NCI-H82 treated with DMSO at 0.1 percent for 48 hours (cell line): ENCODE measurements at regions not wholly inside any gene's neighbourhood (a gene's known extent, or its start where the extent isn't known, plus 50 kb on each side); places are given as distances from the start of the nearest gene placed in this dataset.
"Not testable (repeated sequence)": the region's sequence is repeated elsewhere in the genome, so short reads cannot be mapped to it uniquely, and the experiment has no call there.

Source experiments
- DNase-seq: peaks from one replicate; lab custom pipeline; 2025; ENCODE audit not compliant: unreplicated experiment; lab: John Stamatoyannopoulos, UW

GRCh38 chr4:12716896-12717295 lies 767.2 kb downstream of the RAB28 start:
- DNase-seq = no peak

- no peak for DNase-seq
These were observed 771.3 kb downstream of the RAB28 start for GRCh38 chr4:12712648-12713339.

DNA sequence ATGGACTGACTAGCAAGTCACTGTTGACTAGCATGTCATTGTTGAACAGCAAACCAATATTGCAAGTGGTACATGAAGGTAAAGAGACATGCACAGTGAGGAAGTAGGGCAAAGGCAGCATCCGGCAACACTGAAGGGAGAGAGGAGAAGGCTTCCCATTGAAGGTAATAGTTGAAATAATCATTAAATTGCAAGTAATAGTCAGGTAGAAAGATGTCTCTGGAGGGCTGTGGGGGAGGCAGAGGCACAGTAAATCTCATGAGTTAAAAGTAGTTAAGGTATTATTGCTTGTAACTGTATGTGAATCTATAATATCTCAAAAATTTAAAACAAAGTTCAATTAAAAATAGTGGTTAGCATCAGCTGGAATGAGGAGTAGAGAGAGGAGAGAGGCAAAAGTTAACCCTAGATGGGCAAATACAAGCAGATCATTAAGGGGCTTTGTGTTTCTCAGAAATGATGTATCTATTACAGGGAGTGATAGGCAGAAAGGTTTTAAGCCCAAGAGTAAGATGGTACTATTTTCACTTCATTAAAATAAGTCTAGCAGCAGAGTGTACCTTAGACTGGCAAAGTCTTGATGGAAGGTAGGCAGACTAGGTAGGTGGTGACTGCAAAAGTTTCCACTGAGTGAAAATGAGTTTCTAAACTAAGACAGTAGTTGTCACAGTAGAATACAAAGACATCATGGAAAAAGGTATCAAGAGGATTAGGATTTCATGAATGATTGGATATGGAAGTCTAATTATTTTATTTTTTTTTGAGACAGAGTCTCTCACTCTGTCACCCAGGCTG lies 776.6 kb downstream of the RAB28 start:
- DNase-seq = no peak

DNA sequence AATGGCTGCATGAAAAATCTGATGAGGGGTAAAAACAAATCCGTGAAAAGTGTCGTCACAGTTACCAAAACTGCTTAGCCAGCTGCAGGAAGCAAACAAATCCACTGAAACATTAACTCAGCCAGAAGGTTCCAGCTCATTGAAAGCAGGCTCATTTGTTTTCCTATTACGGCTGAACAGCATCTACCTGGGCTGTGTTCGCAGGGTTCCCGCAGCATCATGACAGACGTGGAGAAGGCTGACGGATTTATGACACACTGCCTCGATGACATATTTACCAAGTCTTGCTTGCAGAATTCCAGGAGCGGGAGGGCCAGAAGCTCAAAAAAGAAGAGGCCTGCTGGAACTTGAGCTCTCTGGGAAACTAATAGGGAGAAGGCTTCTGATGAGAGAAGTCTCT lies 781.1 kb downstream of the RAB28 start:
- no peak for DNase-seq

DNA sequence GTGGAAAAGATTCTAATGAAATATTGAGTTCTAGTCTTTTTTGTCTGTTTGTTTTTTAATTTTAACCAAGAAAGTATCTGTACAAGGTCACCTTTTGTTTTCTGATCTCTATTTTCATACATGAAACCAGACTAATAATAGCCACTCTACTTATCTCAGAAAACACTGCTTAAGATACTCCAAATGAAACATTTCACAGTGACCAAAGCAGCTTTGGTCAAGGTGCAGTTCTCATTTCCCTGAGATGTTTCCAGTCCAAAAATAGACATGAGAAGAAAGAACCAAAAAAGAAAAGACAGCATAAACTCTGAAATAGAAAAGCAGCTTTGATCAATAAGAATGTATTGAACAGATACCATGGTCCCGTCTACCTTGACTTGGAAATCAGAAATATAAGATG lies 782.8 kb downstream of the RAB28 start:
- DNase-seq = no peak

DNA sequence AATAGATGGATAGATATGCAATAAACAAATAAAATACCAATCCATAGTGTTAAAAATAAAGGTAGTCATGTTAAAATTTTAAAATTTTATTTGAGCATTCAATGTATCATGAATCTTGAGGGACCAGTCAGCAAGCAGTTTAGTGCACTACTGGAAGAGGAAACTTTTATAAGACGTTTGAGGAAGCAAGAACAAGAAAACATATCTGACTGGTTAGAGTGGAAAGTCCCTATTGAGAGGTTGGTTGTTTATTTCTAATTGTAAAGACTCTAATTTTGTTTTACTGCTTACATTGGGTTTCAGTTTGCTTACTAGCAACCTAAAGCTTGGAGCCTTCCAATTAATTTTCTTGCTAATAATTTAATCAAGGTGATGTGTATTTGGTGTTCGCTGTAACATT lies 786.2 kb downstream of the RAB28 start:
- DNase-seq = no peak

GRCh38 chr4:12692815-12693214 lies 791.3 kb downstream of the RAB28 start:
- no peak for DNase-seq

DNA sequence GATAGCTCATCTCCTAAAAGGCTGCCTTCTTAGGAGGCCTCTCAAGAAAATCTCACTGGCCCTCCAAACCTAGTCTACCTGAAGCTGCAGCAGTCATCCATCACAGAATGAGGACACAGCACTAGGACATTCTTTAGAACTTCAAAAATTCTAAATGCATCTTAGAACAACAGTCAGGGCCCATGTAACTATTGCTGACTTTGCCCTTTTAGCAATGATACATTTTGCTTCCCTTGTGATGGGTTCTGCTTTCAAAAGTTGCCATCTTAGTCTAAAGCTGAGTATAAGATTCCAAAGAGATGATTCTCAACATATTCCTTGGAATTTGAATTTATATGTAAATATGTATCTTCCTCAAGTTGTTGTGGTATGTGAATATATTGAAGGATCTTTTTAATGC lies 793.0 kb downstream of the RAB28 start:
- DNase-seq = no peak

GRCh38 chr4:12689457-12689856 lies 794.7 kb downstream of the RAB28 start:
- DNase-seq = no peak

- DNase-seq = no peak
These were observed 804.9 kb downstream of the RAB28 start for GRCh38 chr4:12679217-12679616.

DNA sequence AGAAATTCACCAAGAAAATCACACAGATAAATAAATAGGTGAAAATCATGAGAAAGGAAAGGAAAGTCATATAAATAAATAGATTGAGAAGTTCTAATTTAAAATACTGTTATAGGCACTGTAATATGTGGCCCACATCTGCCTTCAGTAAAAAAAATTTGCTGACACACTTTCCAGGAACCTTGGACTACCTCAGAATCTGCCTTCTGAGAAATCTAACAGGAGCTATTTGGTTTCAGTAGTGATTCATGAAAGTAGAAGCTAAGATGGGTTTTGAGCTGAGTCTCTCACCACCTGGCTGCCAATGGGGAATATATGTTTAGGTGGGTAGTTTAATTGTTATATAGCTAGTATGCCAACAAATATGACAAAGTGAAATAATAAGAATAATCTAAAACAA lies 810.0 kb downstream of the RAB28 start:
- DNase-seq = no peak

DNA sequence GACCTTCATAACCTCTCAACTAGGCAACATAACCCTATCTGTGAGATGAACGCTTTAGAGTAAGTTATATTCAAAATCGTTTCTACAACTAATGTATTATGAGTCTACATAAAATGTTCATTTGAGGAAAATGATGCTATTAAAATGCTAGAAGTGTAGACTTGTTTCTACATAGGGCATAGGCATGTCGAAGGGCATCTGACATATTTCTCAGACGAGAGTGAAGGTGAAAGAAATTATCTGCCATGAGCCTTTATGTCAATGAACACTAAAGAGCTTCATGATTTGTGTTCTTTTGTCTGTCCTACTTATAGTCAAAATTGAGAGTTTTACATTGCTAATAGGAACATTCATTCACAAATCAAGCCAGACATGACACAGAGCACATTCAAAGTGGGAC lies 811.8 kb downstream of the RAB28 start:
- DNase-seq = no peak

DNA sequence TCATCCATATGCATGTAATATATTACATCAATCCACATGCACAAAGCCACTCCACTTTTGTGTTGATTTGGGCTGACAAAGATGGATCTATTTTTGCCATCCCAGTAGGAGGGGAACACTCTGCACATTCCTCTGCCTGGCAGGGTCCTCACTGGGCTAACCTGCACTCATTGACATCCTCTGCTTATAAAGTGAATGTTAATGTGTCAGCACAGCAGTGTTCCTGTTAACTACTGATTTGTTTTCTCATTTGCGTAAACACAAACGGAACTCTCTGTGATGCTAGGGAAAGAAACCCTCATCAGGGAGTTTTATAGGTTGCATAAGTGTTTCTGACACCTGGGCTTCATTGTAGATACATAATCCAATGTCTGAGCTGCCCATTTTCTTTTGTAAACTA lies 826.0 kb downstream of the RAB28 start:
- DNase-seq = no peak

GRCh38 chr4:12651876-12652275 lies 832.3 kb downstream of the RAB28 start:
- DNase-seq = no peak

GRCh38 chr4:12645732-12646131 lies 838.4 kb downstream of the RAB28 start:
- no peak for DNase-seq

DNA sequence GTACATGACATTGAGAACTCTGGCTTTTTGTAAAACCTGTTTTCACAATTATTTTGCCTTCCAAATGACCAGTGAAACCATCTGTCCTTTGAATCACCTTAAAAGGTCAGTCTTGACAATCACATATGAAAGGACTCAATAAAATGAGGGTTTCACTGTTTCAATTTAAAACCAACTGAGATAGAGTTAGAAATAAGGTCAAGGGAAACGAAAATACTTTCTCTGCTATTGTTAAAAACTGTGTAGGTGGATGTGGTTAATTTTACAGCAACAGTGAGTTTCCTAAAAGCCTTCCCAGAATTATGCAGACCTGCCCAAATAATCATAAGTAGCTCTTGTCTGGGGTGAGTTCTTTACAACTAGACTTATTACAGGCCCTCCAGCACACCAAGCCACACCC lies 839.9 kb downstream of the RAB28 start:
- DNase-seq = no peak

- DNase-seq = no peak
These were observed 847.9 kb downstream of the RAB28 start for GRCh38 chr4:12636191-12636590.

DNA sequence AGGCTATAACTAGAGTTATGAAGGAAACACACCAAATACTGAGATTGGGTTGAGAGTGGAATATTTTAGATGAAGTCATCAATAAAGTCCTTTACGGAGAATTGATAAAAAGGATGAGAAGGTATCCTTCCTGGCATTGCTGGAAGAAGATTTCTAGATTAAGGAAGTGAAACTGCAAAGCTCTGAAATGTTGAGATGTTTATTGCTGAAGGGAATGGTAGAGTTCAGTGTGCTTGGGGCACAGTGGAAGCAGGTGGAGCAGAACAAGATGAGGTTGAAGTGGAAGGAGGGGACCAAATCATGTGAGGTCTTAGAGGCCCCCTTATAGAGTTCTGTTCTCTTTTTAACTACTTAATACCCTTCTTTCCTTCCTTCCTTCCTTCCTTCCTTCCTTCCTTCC lies 848.5 kb downstream of the RAB28 start:
- no peak for DNase-seq

DNA sequence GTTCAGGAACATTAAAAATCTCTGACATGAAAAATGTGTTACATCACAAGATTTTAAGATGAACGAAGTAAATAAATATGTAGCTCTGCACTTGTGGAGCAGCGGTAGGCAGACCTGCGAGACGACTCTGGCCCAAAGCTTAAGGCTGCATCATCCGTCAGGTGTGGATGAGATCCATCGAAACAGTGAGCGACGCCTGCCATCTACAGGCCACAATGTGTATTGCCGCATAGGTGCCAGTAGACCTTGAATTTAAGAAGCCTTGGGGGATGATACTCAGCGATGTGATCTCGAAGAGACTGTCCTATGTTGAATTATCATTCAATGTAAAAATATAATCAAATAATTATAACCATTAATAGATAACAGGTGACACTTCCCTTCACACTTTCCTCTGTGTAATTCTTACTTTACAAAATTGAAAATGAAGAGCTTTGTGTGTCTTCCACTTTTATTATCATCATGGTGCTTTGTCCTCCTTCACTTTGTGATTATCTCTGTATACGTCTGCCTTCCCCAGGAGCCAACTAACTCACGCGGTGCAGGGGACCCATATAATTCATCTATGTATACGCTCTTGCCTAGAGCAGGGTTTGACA lies 851.0 kb downstream of the RAB28 start:
- DNase-seq = peak; percentile 8

DNA sequence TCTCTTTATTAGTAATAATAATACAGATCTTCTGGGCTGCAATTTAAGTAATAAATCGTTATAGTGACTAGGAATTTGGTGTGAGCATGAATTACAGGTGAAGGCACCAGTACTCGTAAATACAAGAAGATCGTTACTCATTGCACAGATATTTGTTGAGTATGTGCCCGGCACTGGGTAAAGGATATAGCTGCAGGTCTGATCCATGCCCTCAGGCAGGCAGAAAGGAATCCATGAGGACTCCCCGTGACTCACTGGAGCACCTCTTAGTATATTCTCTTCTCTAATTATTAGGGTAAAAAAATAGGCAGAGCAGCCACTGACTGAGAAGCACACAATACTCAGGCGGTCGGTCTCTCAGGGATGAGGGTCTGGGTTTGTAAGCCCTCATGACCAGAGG lies 868.3 kb downstream of the RAB28 start:
- DNase-seq = no peak

- DNase-seq = no peak
These were observed 871.3 kb downstream of the RAB28 start for GRCh38 chr4:12612876-12613275.

GRCh38 chr4:12609212-12609875 lies 874.8 kb downstream of the RAB28 start:
- DNase-seq = not testable (repeated sequence)
